ENCODE measurements at regions not wholly inside any gene's neighbourhood (a gene's known extent, or its start where the extent isn't known, plus 50 kb on each side); places are given as distances from the start of the nearest gene placed in this dataset.
"Not testable (repeated sequence)": the region's sequence is repeated elsewhere in the genome, so short reads cannot be mapped to it uniquely, and the experiment has no call there.

GRCh38 chr7:98764946-98765345 is 104.9 kb downstream of the TMEM130 start:
- no peak for DNase-seq (ENCODE audit: low read depth)
- no peak overlapping the region for H3K4me3 ChIP-seq (ENCODE audit: low read length)
- TF ChIP-seq, protein P1, sequence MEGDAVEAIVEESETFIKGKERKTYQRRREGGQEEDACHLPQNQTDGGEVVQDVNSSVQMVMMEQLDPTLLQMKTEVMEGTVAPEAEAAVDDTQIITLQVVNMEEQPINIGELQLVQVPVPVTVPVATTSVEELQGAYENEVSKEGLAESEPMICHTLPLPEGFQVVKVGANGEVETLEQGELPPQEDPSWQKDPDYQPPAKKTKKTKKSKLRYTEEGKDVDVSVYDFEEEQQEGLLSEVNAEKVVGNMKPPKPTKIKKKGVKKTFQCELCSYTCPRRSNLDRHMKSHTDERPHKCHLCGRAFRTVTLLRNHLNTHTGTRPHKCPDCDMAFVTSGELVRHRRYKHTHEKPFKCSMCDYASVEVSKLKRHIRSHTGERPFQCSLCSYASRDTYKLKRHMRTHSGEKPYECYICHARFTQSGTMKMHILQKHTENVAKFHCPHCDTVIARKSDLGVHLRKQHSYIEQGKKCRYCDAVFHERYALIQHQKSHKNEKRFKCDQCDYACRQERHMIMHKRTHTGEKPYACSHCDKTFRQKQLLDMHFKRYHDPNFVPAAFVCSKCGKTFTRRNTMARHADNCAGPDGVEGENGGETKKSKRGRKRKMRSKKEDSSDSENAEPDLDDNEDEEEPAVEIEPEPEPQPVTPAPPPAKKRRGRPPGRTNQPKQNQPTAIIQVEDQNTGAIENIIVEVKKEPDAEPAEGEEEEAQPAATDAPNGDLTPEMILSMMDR (IDR thresholded peaks at IDR 0.05; ENCODE audit: insufficient read depth, low read depth, low read length, missing control alignments), result no peak

DNA sequence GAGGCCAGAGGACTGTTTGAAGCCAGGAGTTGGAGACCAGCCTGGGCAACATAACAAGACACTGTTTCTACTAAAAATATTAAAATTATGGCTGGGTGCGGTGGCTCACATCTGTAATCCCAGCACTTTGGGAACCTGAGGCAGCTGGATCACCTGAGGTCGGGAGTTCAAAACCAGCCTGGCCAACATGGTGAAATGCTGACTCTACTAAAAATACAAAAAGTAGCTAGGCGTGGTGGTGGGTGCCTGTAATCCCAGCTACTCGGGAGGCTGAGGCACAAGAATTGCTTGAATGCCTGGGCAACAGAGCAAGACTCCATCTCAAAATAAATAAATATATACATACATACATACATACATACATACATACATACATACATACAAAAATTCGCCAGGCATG is 99.7 kb downstream of the TMEM130 start:
- DNase-seq (ENCODE audit: low read depth), result not testable (repeated sequence)

DNA sequence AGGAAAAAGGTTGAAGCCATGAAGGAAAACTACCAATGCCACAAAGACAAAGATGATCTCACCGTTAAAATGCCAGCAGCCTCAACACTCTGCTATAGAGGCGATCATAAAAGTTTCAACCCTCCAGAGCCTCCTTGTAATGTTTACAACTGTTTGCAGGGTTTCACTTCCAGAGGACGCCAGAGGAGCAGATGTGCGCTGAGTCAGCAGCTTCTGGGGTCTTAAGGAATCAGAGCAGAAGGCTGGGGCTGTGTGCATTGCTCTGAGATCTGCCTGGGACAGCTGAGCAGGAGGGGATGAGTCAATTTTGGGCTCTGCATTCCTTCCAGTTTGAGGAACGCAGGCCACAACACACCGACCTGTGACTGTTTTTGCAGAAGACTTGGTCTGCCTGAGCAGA is 98.3 kb downstream of the TMEM130 start:
- DNase-seq (ENCODE audit: low read depth), result no peak
- TF ChIP-seq, protein P1 (IDR thresholded peaks at IDR 0.05; ENCODE audit: insufficient read depth, low read depth, low read length, missing control alignments), result no peak
- H3K4me3 ChIP-seq (ENCODE audit: low read length), result no peak overlapping the region

More for the DNA sequence above, 99.7 kb downstream of the TMEM130 start:
- H3K4me3 ChIP-seq (ENCODE audit: low read length), result not testable (repeated sequence)

GRCh38 chr7:98771941-98772603 is 97.7 kb downstream of the TMEM130 start:
- no peak for DNase-seq (ENCODE audit: low read depth)
- H3K4me3 ChIP-seq (ENCODE audit: low read length), result no peak overlapping the region
- TF ChIP-seq, protein P1 (IDR thresholded peaks at IDR 0.05; ENCODE audit: insufficient read depth, low read depth, low read length, missing control alignments), result no peak

GRCh38 chr7:98774884-98775283 is 94.9 kb downstream of the TMEM130 start:
- no peak for DNase-seq (ENCODE audit: low read depth)
- TF ChIP-seq, protein P1 (IDR thresholded peaks at IDR 0.05; ENCODE audit: insufficient read depth, low read depth, low read length, missing control alignments), result no peak
- H3K4me3 ChIP-seq (ENCODE audit: low read length), result no peak overlapping the region

- TF ChIP-seq, protein P1 (IDR thresholded peaks at IDR 0.05; ENCODE audit: insufficient read depth, low read depth, low read length, missing control alignments), result no peak
- no peak overlapping the region for H3K4me3 ChIP-seq (ENCODE audit: low read length)
- no peak for DNase-seq (ENCODE audit: low read depth)
Measured at GRCh38 chr7:98777051-98777450, 92.8 kb downstream of the TMEM130 start.

DNA sequence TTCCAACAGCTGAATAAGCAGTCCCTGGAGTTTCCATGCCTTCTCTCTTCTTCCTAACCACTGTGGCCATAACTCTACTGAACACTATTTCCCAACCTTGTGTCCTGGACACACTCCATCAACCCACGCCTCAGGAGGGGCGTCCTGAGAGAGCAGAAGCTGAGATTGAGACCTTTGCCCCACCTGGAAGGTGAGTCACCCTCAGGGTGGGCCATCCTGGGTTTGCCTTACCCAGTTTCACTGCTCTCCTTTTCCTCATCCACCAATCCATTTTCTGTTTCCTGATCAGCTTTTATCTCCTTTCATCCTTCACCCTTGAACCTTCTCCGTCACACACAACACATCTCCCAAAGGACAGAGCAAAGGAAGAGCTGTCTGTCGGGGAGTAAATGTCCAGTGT is 91.4 kb downstream of the TMEM130 start:
- TF ChIP-seq, protein P1 (IDR thresholded peaks at IDR 0.05; ENCODE audit: insufficient read depth, low read depth, low read length, missing control alignments), result no peak
- H3K4me3 ChIP-seq (ENCODE audit: low read length), result no peak overlapping the region
- no peak for DNase-seq (ENCODE audit: low read depth)

All from epithelial cell of esophagus (primary cell).